Keratinocyte (primary cell): ENCODE measurements at regions not wholly inside any gene's neighbourhood (a gene's known extent, or its start where the extent isn't known, plus 50 kb on each side); places are given as distances from the start of the nearest gene placed in this dataset.

Source experiments
- EZH2 ChIP-seq: IDR thresholded peaks from one replicate; pipeline ENCODE4 v1.6.1; 2012; ENCODE audit warnings: inconsistent platforms, mild to moderate bottlenecking, low read length, moderate library complexity
- TF ChIP-seq, protein P1 (sequence below), 3 experiments: IDR thresholded peaks in 1 of 3; conservative IDR thresholded peaks in 1 of 3; optimal IDR thresholded peaks in 1 of 3; 2 replicates in 2 of 3; 3 replicates in 1 of 3; pipeline versions ENCODE3 to v1.5.1; 2011; ENCODE audit warnings: low read length in 3 of 3, mild to moderate bottlenecking in 3 of 3, moderate library complexity in 2 of 3, control low read depth in 1 of 3, inconsistent platforms in 1 of 3; ENCODE audit not compliant: insufficient read depth in 2 of 3; ENCODE audit errors: extremely low read depth in 1 of 3

DNA sequence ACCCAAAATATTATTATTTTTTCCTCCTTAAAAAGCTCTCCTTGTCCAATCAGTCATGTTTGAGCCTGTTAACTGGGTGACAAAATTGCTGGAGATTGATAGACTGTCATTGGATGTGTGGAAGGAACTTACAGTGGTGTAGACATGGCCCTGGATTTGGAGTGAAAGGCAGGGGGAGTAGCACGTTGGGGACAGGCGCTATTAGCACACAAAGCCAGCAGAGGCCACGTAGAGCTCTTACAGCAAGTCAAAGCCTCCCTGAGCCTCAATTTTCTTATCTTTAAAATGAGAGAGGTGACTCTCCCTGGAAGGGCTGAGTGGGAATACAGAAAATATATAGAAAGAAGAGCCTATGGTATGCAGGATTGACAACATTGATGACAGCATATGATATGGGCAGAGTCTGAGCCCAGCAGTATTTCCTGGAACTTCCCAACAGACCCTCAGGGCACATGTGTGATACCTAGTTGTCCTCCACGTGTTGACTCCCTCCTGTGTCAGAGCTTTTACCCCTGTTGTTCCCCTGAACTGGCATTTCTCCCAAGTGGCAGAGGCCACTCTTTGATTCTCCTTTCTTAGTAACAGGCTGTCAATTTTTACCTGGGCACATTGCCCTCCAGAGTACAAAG is 504.9 kb downstream of the VRK1 start:
- TF ChIP-seq, protein P1, sequence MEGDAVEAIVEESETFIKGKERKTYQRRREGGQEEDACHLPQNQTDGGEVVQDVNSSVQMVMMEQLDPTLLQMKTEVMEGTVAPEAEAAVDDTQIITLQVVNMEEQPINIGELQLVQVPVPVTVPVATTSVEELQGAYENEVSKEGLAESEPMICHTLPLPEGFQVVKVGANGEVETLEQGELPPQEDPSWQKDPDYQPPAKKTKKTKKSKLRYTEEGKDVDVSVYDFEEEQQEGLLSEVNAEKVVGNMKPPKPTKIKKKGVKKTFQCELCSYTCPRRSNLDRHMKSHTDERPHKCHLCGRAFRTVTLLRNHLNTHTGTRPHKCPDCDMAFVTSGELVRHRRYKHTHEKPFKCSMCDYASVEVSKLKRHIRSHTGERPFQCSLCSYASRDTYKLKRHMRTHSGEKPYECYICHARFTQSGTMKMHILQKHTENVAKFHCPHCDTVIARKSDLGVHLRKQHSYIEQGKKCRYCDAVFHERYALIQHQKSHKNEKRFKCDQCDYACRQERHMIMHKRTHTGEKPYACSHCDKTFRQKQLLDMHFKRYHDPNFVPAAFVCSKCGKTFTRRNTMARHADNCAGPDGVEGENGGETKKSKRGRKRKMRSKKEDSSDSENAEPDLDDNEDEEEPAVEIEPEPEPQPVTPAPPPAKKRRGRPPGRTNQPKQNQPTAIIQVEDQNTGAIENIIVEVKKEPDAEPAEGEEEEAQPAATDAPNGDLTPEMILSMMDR (optimal IDR thresholded peaks at IDR 0.05 in 1 of 3, IDR thresholded peaks at IDR 0.05 in 1 of 3, conservative IDR thresholded peaks at IDR 0.05 in 1 of 3; ENCODE audit: extremely low read depth in 1 of 3, insufficient read depth in 2 of 3, low read length in 3 of 3), result no peak
- TF ChIP-seq EZH2, result no peak
